CD14-positive monocyte (primary cell): ENCODE measurements at regions not wholly inside any gene's neighbourhood (a gene's known extent, or its start where the extent isn't known, plus 50 kb on each side); places are given as distances from the start of the nearest gene placed in this dataset.

ENCODE experiments used
- DNase-seq, 3 donors: peaks; one replicate each; pipeline ENCODE4 v3.0.0-alpha.2; 2011 to 2022
- H2AFZ ChIP-seq: 2 replicates; pipeline ENCODE4 v1.6.0; 2012; ENCODE audit warnings: mild to moderate bottlenecking, low read depth, low read length, inconsistent platforms; ENCODE audit not compliant: insufficient read depth, poor library complexity, severe bottlenecking
- H3K27ac ChIP-seq, 2 donors: 1 replicate in 1 of 2; 2 replicates in 1 of 2; pipeline ENCODE4 v1.5.1; 2012 to 2013; ENCODE audit warnings: low read length in 2 of 2, control low read depth in 1 of 2, inconsistent platforms in 1 of 2, low read depth in 1 of 2, mild to moderate bottlenecking in 1 of 2
- H3K27me3 ChIP-seq, 2 donors: one replicate each; pipeline versions ENCODE4 v1.6.0 to v1.6.1; 2011 to 2013; ENCODE audit warnings: low read length in 2 of 2; ENCODE audit not compliant: control insufficient read depth in 2 of 2, insufficient read depth in 2 of 2
- H3K36me3 ChIP-seq, 2 donors: replicated peaks in 1 of 2; 1 replicate in 1 of 2; 2 replicates in 1 of 2; pipeline versions ENCODE4 v1.5.1 to v1.6.1; 2012 to 2013; ENCODE audit warnings: low read length in 2 of 2, control low read depth in 1 of 2, inconsistent platforms in 1 of 2, mild to moderate bottlenecking in 1 of 2; ENCODE audit not compliant: insufficient read depth in 2 of 2, control insufficient read depth in 1 of 2
- H3K4me1 ChIP-seq, 2 donors: 1 replicate in 1 of 2; 2 replicates in 1 of 2; pipeline versions ENCODE4 v1.5.1 to v1.6.1; 2012 to 2013; ENCODE audit warnings: low read length in 2 of 2, control low read depth in 1 of 2, inconsistent platforms in 1 of 2, mild to moderate bottlenecking in 1 of 2, moderate library complexity in 1 of 2; ENCODE audit not compliant: insufficient read depth in 2 of 2, control insufficient read depth in 1 of 2
- H3K4me2 ChIP-seq: replicated peaks from 2 replicates; pipeline ENCODE3; 2012; ENCODE audit warnings: low read length, moderate library complexity, mild to moderate bottlenecking; ENCODE audit not compliant: poor library complexity, severe bottlenecking; ENCODE audit errors: extremely low read depth
- H3K4me3 ChIP-seq, 3 experiments: fragments of 200-600 bp in 1 of 3; sonication (generic) in 1 of 3; replicated peaks in 1 of 3; 1 replicate in 2 of 3; 2 replicates in 1 of 3; pipeline ENCODE4 v1.5.1; 2011 to 2013; ENCODE audit warnings: low read length in 3 of 3, mild to moderate bottlenecking in 3 of 3, control low read depth in 2 of 3, low read depth in 2 of 3, inconsistent platforms in 1 of 3, moderate library complexity in 1 of 3
- H3K79me2 ChIP-seq: 2 replicates; pipeline ENCODE4 v1.6.0; 2012; ENCODE audit warnings: mild to moderate bottlenecking, control low read depth, inconsistent platforms, low read length, moderate library complexity; ENCODE audit not compliant: insufficient read depth
- H3K9ac ChIP-seq: 2 replicates; pipeline ENCODE4 v1.6.0; 2017; ENCODE audit warnings: low read length, mild to moderate bottlenecking; ENCODE audit not compliant: insufficient read depth, poor library complexity, severe bottlenecking
- H3K9me3 ChIP-seq, 2 donors: replicated peaks in 1 of 2; 1 replicate in 1 of 2; 2 replicates in 1 of 2; pipeline versions ENCODE4 v1.5.1 to v1.6.1; 2012 to 2013; ENCODE audit warnings: low read length in 2 of 2, control low read depth in 1 of 2; ENCODE audit not compliant: control insufficient read depth in 1 of 2, insufficient read depth in 1 of 2
- H4K20me1 ChIP-seq: 2 replicates; pipeline ENCODE4 v1.6.0; 2012; ENCODE audit warnings: mild to moderate bottlenecking, low read length, control low read depth, moderate library complexity; ENCODE audit not compliant: insufficient read depth
- H3K27ac Mint-ChIP-seq, 7 donors: one replicate each; pipeline ENCODE4 v1.8.0; 2020; ENCODE audit warnings: mild to moderate bottlenecking in 7 of 7, mixed read lengths in 7 of 7, moderate library complexity in 6 of 7, inconsistent platforms in 2 of 7
- H3K27me3 Mint-ChIP-seq, 3 donors: one replicate each; pipeline ENCODE4 v1.8.0; 2021 to 2022; ENCODE audit warnings: low read depth in 3 of 3, mild to moderate bottlenecking in 3 of 3, mixed read lengths in 3 of 3, moderate library complexity in 3 of 3, inconsistent platforms in 1 of 3
- H3K36me3 Mint-ChIP-seq, 2 donors: one replicate each; pipeline ENCODE4 v1.8.0; 2020; ENCODE audit warnings: mixed read lengths in 2 of 2, inconsistent platforms in 1 of 2, mild to moderate bottlenecking in 1 of 2
- H3K4me1 Mint-ChIP-seq: one replicate; pipeline ENCODE4 v1.8.0; 2020; ENCODE audit warnings: mild to moderate bottlenecking, mixed read lengths
- H3K4me3 Mint-ChIP-seq, 2 donors: one replicate each; pipeline ENCODE4 v1.8.0; 2020; ENCODE audit warnings: mild to moderate bottlenecking in 2 of 2, mixed read lengths in 2 of 2, moderate library complexity in 1 of 2
- H3K9me3 Mint-ChIP-seq, 7 donors: one replicate each; pipeline ENCODE4 v1.8.0; 2020 to 2022; ENCODE audit warnings: mixed read lengths in 7 of 7, mild to moderate bottlenecking in 6 of 7, moderate library complexity in 6 of 7, inconsistent platforms in 2 of 7
- WGBS: methylation state at CpG from one replicate; pipeline ENCODE4 v1.1.5; 2013; ENCODE audit warnings: missing lambda C conversion rate; ENCODE audit not compliant: insufficient coverage; 5-methylcytosine and 5-hydroxymethylcytosine counted together
- intact Hi-C, 2 donors: fragments of 100-400 bp; cut with micrococcal nuclease; formaldehyde crosslinking; loops; one replicate each; pipeline versions ENCODE4 v1.15.0 to v1.15.1; 2023
- TF ChIP-seq, protein P1 (sequence below): fragments of 200-600 bp; IDR thresholded peaks from one replicate; pipeline ENCODE4 v1.8.0; 2022; ENCODE audit warnings: antibody characterized with exemption, mild to moderate bottlenecking

DNA sequence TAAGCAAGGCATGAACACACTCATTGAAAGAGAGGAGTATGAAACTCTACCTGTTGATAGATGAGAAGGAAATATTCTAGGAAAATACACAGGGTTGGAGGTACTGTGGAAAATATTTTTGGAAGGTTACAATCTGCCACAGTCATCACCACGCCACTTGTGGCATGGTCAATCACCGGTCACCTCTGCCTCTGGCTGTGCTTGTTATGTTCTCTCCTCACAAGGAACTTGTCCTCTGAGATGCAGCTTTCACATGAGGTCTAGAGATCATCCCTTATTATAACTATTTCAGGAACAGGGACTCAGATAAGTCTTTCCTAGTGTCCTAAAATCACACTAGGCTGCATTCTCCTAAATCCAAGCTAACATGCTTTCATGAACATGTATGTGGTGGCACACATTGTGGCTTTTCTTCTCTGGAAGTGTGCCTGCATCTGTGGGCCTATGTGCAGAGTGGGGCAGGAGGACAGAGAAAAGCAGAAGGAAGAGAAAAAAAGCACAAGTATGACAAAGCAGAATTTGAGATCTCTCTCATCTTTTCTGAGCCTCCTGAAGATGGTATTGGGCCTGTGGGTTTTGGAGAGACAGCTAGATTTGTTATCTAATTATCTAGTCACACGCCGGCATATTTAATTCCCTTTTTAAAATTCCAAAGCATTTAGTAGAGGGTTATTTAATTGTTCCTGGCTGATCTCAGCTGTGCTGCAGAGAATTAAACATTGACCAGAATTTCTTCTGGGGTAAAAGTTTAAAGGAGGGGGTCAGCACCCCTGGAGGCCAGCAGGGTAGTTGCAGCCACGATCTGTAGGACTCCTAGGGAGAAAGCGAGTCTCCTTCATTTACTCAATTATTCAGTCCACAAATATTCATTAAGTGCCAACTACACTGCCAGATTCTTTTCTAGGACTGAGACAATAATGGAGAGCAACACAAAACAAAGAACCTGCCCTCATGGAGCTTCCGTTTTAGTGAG, 294.6 kb downstream of the RDH14 start:
- intact Hi-C loops: no loop called here
- no peaks in the 10 kb centered on the region for H3K27me3 Mint-ChIP-seq

DNA sequence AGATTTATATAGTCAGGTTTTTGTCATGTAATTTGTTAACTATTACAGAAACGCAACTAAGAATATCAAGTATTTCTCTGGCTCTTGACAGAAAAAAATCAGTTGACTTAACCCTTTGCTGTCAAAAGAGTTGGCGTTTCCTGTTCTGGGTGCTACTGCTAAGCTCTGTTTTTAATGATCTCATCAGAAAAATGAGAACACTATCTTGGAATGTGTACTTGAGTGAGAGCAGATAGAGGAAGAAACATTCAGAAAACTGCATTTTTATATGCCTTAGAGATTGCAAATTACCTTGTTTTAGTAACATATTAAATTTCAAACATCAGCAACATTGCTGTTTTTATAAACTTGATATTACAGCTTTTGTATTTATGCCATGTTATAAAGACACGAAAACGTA, 297.9 kb downstream of the RDH14 start:
- Mint-ChIP-seq H3K4me1 (no peaks in the 10 kb centered on the region), H3K36me3 (no peaks in the 10 kb centered on the region), H3K27me3 (no peaks in the 10 kb centered on the region), H3K27ac (no peak overlapping the region), H3K4me3 (no peak overlapping the region), H3K9me3 (peaks cover 0 to 3% (median 1%) of the 10 kb centered on the region in 7 donors)
- Histone ChIP-seq H3K4me2 (no peak overlapping the region), H3K79me2 (no peaks in the 10 kb centered on the region), H3K27ac (no peak overlapping the region), H3K4me3 (no peak overlapping the region), H3K4me1 (no peaks in the 10 kb centered on the region), H3K36me3 (no peaks in the 10 kb centered on the region), H3K9ac (no peak overlapping the region), H2AFZ (no peak overlapping the region), H4K20me1 (no peaks in the 10 kb centered on the region), H3K27me3 (no peaks in the 10 kb centered on the region), H3K9me3 (peaks cover 0 to 4% of the 10 kb centered on the region in 2 donors)
- TF ChIP-seq, protein P1, sequence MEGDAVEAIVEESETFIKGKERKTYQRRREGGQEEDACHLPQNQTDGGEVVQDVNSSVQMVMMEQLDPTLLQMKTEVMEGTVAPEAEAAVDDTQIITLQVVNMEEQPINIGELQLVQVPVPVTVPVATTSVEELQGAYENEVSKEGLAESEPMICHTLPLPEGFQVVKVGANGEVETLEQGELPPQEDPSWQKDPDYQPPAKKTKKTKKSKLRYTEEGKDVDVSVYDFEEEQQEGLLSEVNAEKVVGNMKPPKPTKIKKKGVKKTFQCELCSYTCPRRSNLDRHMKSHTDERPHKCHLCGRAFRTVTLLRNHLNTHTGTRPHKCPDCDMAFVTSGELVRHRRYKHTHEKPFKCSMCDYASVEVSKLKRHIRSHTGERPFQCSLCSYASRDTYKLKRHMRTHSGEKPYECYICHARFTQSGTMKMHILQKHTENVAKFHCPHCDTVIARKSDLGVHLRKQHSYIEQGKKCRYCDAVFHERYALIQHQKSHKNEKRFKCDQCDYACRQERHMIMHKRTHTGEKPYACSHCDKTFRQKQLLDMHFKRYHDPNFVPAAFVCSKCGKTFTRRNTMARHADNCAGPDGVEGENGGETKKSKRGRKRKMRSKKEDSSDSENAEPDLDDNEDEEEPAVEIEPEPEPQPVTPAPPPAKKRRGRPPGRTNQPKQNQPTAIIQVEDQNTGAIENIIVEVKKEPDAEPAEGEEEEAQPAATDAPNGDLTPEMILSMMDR: no peak
- DNase-seq: no peak
- no CpG with 5 or more reads among the region's 4 CpGs for WGBS
- intact Hi-C loops: no loop called here

More for the DNA sequence above, 294.6 kb downstream of the RDH14 start:
- DNase-seq: no peak
- Histone ChIP-seq H3K4me3 (no peak overlapping the region), H3K9me3 (no peaks in the 10 kb centered on the region), H3K79me2 (no peaks in the 10 kb centered on the region), H3K27me3 (no peaks in the 10 kb centered on the region), H3K9ac (no peak overlapping the region), H3K36me3 (no peaks in the 10 kb centered on the region), H4K20me1 (no peaks in the 10 kb centered on the region), H3K4me1 (no peaks in the 10 kb centered on the region), H2AFZ (no peak overlapping the region), H3K27ac (no peak overlapping the region), H3K4me2 (no peak overlapping the region)
- peaks cover 0 to 3% (median 0%) of the 10 kb centered on the region in 7 donors for H3K9me3 Mint-ChIP-seq
- H3K4me3 Mint-ChIP-seq: peak overlapping the region in 1 of 2 donors; percentile 4
- no peaks in the 10 kb centered on the region for H3K36me3 Mint-ChIP-seq
- no peaks in the 10 kb centered on the region for H3K4me1 Mint-ChIP-seq
- WGBS: 92% methylated on average over 2 of the region's 7 CpGs
- H3K27ac Mint-ChIP-seq: no peak overlapping the region
- TF ChIP-seq, protein P1: no peak
